ENCODE measurements at regions not wholly inside any gene's neighbourhood (a gene's known extent, or its start where the extent isn't known, plus 50 kb on each side); places are given as distances from the start of the nearest gene placed in this dataset.
A peak's percentile ranks its signal among the peaks of the same experiment; 100 is the strongest.

- peak; percentile 81 for DNase-seq (ENCODE audit: low spot score)
Measured at GRCh38 chr1:224565186-224565585, 50.9 kb upstream of the CNIH3 start.

- no peak for DNase-seq (ENCODE audit: low spot score)
Measured at GRCh38 chr1:224565611-224566406, 50.3 kb upstream of the CNIH3 start.

Measured in H4 (cell line).